H7 (cell line): ENCODE measurements at regions not wholly inside any gene's neighbourhood (a gene's known extent, or its start where the extent isn't known, plus 50 kb on each side); places are given as distances from the start of the nearest gene placed in this dataset.
A peak's percentile ranks its signal among the peaks of the same experiment; 100 is the strongest.

Experiments
- DNase-seq: peaks from one replicate; pipeline ENCODE4 v3.0.0; 2012
- H3K27me3 ChIP-seq: 2 replicates; pipeline ENCODE4 v1.6.0; 2011; ENCODE audit warnings: mild to moderate bottlenecking, low read length; ENCODE audit not compliant: control insufficient read depth, insufficient read depth
- H3K36me3 ChIP-seq: replicated peaks from 2 replicates; pipeline ENCODE4 v1.5.1; 2011; ENCODE audit warnings: low read length; ENCODE audit not compliant: control insufficient read depth, insufficient read depth
- H3K4me3 ChIP-seq: 2 replicates; pipeline ENCODE4 v1.5.1; 2011; ENCODE audit warnings: low read depth, mild to moderate bottlenecking, control low read depth, low read length, moderate library complexity; ENCODE audit not compliant: insufficient read depth

DNA sequence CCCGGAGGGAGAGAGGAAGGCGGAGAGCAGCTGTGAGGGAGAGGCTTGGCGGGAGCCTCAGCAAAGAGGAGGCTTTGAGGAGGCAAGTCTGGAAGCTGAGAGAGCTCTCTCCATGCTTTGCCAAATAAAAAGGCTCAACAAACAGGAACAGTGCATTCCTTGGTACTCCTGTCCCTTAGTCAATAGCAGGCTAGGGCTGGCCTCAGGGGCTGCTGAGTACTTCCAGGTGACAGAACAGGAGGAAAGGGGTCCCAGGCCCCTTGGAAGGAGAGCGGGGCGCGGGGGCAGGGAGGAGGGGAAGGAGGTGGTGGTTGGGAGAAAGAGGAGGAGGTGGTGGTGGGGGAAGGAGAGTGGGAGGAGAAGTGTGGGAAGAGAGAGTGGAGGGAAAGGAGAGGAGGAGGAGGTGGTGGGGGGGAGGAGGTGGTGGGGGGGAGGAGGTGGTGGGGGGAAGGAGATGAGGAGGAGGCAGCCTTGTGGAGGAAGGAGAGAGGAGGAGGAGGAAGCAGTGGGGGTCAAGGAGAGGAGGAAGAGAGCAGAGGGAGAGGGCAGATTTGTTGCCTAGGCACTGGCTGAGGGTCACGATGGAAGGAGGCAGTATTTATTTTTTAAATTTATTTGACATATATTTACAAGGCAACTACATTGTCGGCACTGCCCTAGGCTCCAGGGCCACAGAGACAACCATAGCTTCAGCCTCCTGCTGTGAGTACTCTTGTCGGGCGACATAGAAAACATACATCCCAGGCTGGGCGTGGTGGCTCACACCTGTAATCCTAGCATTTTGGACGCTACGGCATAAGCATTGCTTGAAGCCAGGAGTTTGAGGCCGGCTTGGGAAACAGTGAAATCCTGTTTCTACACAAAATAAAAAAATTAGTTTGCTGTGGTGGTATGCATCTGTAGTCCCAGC is 74.2 kb upstream of the ZBED5 start:
- Histone ChIP-seq H3K36me3 (no peaks in the 10 kb centered on the region), H3K27me3 (peaks cover 14% of the 10 kb centered on the region), H3K4me3 (peak overlapping the region; percentile 68)
- DNase-seq = no peak

DNA sequence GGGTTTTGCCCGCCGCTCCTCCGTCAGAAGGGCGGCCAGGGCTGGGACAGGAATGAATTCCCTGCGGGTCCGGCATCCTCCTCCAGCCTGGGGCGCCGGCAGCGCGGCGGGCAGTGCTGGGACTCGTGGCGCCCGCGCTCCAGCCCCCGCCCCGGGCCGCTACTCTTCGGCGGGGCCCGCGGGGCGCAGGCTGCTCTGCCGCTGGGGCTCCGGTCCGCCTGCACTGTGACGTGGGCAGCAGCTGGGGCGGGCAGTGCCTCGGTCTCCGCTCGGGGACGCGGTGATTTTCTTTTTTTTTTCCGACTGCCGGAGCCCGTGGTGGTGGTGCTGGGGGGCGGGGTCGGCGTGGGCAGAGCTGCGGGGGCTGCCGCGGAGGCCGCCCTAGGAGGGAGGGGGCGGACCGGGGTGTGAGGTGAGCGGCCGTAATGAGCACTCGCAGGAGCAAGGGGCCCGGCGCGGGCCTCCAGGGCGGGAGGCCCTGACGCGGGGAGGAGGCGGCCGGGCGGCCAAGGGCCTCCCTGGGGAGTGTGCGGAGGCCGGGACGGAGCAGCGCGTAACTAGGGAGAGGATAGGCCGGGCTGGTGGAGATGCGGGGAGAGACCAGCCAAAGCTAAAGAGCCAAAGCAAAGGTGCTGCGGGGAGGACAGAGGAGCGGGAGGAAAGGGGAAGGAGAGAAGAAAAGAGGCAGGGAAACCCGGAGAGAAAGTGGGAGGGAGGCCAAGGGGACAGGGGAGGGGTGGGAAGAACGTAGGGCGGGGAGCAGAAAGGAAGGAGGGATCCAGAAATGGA is 73.3 kb upstream of the ZBED5 start:
- DNase-seq = peak; percentile 87

DNA sequence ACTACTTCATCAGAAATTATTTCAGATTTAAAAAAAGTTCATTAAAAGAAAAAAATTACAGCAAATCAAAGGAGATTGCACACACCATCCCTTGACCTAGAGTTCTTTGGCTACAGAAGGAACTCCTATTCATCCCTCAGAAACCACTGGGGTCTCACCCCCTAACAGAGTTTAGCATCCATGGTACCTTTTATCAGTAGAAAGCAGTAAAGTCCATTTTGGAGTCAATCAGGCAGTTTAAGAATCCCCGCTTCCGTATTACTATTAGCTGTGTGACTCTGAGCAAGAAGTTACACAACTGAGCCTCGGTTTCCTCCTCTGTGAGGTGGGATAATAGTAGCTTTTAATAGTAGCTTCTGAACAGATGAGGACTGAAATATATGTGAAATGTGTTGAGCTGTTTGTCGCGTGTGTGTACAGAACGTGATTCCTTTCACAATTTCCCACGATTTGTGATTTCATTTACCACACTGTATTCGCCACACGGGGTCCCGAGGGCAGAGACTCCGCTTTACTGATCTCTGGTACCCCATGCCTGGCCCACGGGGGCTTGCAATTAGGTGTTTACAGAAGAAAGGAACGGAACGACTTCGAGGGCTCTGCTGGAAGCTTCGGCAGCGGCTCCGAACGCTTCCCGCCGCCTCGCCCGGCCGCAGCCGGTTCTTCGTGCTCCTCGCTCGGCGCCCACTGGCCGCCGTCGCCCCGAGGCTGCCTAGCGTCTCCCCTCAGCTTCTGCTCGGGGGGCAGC is 72.5 kb upstream of the ZBED5 start:
- H3K4me3 ChIP-seq = peak overlapping the region; percentile 68
- DNase-seq = no peak
- H3K27me3 ChIP-seq = peaks cover 14% of the 10 kb centered on the region
- H3K36me3 ChIP-seq = no peaks in the 10 kb centered on the region

More for the DNA sequence above, 73.3 kb upstream of the ZBED5 start:
- Histone ChIP-seq H3K27me3 (peaks cover 14% of the 10 kb centered on the region), H3K36me3 (no peaks in the 10 kb centered on the region), H3K4me3 (peak overlapping the region; percentile 68)

DNA sequence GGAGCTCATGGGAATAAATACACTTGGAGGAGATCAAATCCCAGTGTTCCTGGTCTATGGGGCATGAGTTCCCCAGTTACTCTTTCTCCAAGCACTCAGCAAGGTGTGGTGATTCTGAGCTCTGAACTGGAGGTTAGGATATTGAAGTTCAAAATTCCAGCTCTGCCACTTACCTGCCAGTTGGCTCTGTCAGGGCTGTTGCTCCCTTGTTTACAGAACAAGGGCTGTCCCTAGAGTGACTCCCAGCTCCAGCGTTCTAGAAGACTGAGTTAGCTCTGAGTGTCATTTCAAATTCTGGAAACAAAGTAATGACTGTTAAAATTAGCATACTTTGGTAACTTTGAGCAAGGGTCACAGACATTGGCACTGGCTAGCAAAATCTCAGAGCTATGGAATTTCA is 69.7 kb upstream of the ZBED5 start:
- no peak for DNase-seq
- no peak overlapping the region for H3K4me3 ChIP-seq
- peaks cover 14% of the 10 kb centered on the region for H3K27me3 ChIP-seq
- no peaks in the 10 kb centered on the region for H3K36me3 ChIP-seq

DNA sequence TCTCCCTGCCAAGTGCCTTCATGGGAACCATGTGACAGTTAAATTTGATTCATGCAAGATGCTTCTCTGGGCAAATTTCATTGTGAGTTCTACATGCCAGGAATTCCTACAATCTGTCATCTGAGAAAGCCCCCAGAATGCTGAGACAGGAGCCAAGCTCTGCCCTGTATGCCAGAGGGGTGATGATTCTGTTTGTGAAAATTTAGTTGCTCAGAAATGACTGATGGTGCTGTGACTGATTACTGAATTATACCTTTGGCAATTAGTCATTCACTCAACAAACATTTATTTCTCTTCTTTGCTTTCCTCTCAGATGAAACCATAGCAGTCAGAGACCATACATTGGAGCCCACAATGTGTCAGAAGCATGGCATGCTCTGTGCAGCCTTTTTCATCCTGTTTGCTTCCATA is 69.0 kb upstream of the ZBED5 start:
- DNase-seq = no peak
- Histone ChIP-seq H3K4me3 (no peak overlapping the region), H3K27me3 (peaks cover 13% of the 10 kb centered on the region), H3K36me3 (no peaks in the 10 kb centered on the region)

DNA sequence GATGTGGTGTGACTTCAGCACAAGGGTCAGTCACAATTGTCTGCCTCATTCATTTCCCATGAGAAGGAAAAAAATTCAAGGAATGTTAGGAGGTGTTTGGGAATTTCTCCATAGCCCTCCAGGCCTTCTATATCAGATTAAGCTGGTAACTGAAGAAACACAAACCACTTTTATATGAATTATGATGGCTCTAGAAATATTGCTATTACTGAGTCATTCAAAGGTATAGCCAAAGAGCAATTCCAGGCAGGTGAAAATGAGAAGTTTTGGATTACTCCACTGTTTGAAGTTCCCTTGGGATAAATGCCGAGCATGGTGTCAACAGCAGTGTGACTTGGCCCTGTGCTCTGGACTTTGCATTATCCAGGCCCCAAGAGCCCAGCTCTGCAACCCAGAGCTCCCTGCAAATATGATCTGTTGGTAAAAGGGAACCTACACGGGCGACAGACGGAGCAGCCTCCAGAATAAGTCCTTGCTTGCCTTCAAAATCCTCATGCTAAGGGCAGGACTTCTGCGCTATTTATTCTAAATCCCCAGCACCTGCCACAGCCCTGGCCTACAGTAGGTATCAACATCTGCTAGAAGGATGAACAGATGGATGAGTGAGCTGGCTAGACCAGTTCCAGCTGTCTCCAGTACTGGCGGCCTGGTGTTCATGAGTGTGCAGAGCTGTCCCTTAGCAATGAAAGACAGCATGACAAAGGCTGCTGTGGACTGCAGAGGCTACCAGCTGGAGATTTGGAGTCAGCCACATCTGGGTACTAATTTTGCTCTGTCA is 67.5 kb upstream of the ZBED5 start:
- Histone ChIP-seq H3K27me3 (peaks cover 7% of the 10 kb centered on the region), H3K4me3 (no peak overlapping the region), H3K36me3 (no peaks in the 10 kb centered on the region)
- no peak for DNase-seq

DNA sequence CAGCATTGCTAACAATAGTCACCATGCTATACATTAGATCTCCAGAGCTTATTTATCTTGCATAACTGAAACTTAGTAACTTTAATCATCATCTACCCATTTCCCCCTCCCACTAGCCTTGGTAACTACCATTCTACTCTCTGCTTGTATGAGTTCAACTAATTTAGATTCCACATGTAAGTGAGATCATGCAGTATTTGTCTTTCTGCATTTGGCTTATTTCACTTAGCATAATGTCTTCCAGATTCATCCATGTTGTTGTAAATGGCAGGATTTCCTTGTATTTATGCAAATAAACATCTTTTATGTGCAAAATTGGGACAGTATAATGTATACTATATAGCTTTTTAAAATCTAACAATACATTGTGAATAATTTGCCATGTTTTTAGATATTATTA is 66.0 kb upstream of the ZBED5 start:
- Histone ChIP-seq H3K36me3 (no peaks in the 10 kb centered on the region), H3K27me3 (no peaks in the 10 kb centered on the region), H3K4me3 (no peak overlapping the region)
- no peak for DNase-seq

DNA sequence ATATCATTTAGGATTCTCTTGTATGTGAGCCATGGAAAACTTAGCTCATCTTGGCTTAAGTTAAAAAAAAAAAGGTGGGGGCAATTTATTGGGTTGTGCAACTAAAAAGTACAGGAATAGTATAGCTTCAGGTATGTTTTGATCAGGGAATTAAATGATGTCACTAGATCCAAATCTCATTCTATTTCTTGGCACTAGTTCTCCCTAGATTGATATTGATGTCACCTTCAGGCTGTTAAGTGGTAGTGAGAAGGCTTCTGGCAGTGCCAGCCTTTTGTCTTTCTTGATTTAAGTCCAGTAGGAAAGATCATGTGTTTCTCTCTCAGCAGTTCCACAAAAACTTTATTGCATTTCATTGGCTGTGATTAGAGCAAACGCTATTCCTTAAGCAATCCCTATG is 65.0 kb upstream of the ZBED5 start:
- Histone ChIP-seq H3K27me3 (no peaks in the 10 kb centered on the region), H3K4me3 (no peak overlapping the region), H3K36me3 (no peaks in the 10 kb centered on the region)
- DNase-seq = no peak

DNA sequence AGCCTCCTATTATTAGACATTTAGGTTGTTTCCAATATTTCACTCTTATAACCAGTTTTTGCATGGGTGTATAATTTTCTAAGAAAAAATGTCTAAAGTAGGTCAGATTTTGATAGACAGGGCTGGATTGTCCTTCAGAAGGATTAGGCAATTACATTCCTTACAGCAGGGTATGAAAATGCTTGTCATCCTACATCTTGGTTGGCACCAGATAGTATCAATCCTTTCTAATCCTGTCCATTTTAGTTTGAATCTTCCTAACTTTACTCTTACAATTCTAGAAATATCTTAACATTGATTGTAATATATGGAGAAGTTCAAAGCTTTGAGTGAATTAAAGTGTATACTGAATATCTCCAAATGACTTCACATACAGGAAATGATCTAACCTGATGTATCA is 63.0 kb upstream of the ZBED5 start:
- Histone ChIP-seq H3K27me3 (no peaks in the 10 kb centered on the region), H3K36me3 (no peaks in the 10 kb centered on the region)

DNA sequence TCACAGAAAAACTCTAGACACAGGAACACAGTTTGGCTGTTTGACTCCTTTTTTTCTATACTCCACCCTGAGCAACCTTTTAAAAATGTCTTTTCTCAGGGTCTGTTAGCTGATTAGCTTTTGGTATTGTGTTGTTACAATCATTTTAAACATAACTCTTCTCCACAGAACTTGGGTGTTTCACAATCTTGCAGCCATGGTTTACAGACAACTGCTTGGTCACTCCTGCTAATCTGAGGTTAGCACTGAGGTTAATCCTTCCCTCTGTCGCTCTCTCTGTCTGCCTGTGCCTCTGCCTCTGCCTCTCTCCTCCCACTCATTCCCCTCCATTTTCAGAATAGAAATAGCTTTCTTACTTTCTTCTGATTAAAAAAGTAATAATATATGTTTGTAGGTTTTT is 62.4 kb upstream of the ZBED5 start:
- Histone ChIP-seq H3K36me3 (no peaks in the 10 kb centered on the region), H3K27me3 (no peaks in the 10 kb centered on the region), H3K4me3 (no peak overlapping the region)
- DNase-seq = no peak

More for the DNA sequence above, 63.0 kb upstream of the ZBED5 start:
- no peak for DNase-seq
- no peak overlapping the region for H3K4me3 ChIP-seq

DNA sequence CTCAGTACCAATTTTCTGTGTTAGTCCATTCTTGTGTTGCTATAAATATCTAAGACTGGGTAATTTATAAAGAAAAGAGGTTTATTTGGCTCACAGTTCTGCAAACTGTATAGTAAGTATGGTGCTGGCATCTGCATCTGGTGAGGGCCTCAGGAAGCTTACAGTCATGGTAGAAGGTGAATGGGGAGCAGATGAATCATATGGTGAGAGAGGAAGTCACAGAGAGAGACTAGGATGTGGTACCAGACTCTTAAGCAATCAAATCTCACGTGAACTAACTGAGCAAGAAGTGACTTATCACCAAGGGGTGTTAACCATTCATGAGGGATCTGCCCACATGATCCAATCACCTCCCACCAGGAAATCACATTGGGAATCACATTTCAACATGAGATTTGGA is 60.8 kb upstream of the ZBED5 start:
- Histone ChIP-seq H3K4me3 (no peak overlapping the region), H3K36me3 (no peaks in the 10 kb centered on the region; the same call in 1 of the 2 replicates), H3K27me3 (no peaks in the 10 kb centered on the region)
- DNase-seq = no peak

DNA sequence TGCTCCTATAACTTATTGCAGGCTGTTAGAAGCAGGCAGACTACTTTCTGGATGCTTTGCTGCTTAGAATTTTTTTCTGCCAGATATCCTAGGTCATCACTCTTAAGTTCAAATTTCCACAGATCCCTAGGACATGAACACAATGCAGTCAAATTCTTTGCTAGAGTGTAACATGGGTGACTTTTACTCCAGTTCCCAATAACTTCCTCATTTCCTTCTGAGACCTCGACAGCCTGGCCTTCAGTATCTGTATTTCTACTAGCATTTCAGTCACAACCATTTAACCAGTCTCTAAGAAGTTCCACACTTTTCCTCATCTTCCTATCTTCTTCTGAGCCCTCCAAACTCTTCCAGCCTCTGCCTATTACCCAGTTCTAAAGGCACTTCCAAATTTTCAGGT is 60.4 kb upstream of the ZBED5 start:
- Histone ChIP-seq H3K36me3 (no peaks in the 10 kb centered on the region; the same call in 1 of the 2 replicates), H3K4me3 (no peak overlapping the region), H3K27me3 (no peaks in the 10 kb centered on the region)
- DNase-seq = no peak

DNA sequence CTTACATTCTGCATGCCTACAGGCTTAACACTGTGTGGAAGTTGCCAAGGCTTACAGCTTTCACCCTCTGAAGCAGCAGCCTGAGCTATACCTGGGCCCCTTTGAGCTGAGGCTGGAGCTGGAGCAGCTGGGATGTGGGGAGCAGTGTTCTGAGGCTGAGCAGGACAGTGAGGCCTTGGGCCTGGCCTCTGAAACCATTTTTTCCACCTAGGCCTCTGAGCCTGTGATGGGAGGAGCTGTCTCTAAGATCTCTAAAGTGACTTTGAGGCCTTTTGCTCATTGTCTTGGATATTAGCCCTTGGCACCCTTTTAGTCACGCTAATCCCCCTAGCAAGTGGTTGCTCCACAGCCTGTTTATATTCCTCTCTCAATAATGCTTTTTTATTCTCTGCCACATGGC is 59.9 kb upstream of the ZBED5 start:
- H3K27me3 ChIP-seq = no peaks in the 10 kb centered on the region
- no peak overlapping the region for H3K4me3 ChIP-seq
- no peak for DNase-seq
- H3K36me3 ChIP-seq = no peaks in the 10 kb centered on the region; the same call in 1 of the 2 replicates

DNA sequence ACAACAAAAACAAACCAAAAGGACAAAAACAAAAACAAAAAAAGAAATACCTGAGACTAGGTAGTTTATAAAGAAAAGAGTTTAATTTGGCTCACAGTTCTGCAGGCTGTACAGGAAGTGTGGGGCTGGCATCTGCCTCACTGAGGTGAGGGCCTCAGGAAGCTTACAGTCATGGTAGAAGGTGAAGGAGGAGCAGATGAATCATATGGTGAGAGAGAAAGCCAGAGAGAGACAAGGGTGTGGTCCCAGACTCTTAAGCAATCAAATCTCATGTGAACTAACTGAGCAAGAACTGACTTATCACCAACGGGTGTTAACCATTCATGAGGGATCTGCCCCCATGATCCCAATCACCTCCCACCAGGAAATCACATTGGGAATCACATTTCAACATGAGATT is 58.8 kb upstream of the ZBED5 start:
- Histone ChIP-seq H3K4me3 (no peak overlapping the region), H3K27me3 (no peaks in the 10 kb centered on the region), H3K36me3 (no peaks in the 10 kb centered on the region; the same call in 1 of the 2 replicates)
- DNase-seq = no peak
